ENCODE measurements at regions not wholly inside any gene's neighbourhood (a gene's known extent, or its start where the extent isn't known, plus 50 kb on each side); places are given as distances from the start of the nearest gene placed in this dataset.
A peak's percentile ranks its signal among the peaks of the same experiment; 100 is the strongest.

- no peak for DNase-seq
Observed at GRCh38 chr21:35142036-35142815, 93.1 kb upstream of the RUNX1 start.

DNA sequence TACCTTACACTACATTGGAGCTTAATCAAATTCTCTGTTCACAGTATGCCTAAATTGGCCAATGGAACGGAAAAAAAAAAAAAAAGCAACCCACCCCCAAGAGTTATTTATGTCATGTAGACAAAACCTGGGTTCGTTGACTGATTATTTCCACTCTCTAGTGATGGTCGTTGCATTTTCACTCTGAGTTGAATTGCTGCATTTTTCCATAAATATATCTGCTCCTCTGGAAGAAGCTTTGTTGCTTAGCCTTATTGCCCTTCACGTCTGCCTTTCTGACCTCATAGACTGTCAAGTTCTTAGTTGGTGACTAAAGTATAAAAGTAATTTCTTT, 90.2 kb upstream of the RUNX1 start:
- no peak for DNase-seq

- peak; percentile 59 for DNase-seq
Observed at GRCh38 chr21:35138665-35139381, 89.7 kb upstream of the RUNX1 start.

GRCh38 chr21:35136586-35137219, 87.6 kb upstream of the RUNX1 start:
- no peak for DNase-seq

DNA sequence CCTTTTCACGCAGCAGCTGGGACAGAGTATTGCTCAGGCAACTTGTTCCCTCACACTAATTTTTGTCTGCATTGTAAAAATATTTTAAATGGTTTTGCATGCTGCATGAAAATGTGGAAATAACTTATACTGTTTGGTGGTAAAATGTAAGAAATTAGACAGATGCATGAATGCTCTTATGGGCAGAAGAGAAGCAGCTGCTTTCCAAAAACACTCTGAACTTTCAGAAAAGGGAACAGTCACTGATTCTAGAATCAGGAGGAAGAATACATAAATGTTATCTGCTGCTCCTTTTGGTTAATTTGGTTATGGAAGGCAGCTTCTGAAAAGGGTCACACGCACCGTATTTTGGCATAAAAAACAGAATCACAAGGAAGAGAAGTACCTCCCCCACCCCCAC, 87.0 kb upstream of the RUNX1 start:
- no peak for DNase-seq

- no peak for DNase-seq
Observed at GRCh38 chr21:35135481-35135880, 86.4 kb upstream of the RUNX1 start.

DNA sequence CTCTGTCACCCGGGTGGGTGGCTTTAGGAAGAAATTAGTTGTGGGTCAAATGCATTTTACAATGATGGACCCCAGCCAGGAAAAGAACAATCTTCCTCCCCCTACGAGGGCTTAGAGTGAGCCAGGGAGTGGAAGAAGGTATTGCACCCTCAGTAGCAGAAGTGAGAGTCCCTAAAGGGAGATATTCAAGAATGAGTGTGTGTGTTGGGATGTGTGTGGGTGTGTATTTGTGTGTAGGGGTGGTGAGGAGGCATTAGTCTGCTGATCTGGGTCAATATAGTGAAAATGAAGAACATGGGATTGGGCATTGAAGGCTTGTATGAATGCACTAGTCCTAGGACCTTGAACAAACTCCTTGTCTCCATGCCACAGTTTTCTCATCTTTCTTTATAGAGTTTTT, 85.2 kb upstream of the RUNX1 start:
- DNase-seq: no peak

- DNase-seq: no peak
Observed at GRCh38 chr21:35128536-35128935, 79.4 kb upstream of the RUNX1 start.

DNA sequence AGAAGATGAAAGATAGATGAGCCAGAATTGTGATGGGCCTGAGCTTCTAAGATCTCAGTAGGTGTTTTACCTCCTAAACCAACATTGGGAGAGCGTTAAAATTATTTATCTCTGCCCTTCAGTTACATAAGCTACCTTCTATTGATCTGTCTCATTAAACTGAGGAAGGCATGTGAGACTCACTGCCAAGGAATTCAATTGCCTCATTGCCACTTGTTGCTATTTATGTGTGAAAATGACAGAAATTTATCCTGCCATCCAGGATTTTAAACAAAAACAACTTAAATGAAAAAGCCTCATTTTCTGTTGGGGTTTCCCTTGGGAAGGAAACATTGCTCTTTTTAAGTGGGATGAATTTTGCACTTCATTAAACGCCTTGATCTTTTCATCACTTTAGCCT, 78.7 kb upstream of the RUNX1 start:
- DNase-seq: no peak

GRCh38 chr21:35127026-35127425, 77.9 kb upstream of the RUNX1 start:
- DNase-seq: no peak

GRCh38 chr21:35120631-35121180, 71.6 kb upstream of the RUNX1 start:
- DNase-seq: no peak

DNA sequence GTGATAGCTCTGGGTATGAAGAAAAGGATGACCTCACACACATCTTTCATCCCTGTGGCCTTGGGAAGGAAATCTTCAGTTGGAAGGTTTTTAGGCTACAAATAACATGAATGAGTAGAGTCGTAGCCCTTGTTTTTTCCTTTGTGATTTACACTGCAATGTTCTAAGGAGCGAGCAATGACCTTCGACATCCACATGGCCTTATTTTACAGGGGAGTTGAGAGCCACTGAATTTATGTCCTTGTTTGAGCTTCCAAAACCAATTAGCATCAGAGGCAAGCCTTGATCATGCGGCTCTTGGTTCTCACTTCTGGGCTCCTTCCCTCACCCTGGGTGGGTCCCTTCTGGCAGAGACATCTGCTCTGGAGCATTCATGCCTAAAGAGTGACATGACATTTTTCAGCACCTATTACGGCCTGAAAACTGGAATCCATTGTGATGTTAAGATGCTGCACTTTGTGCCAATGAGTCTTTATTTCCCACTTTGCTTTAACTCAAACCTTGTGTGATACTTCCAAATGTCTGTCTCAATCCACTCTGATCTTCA, 70.5 kb upstream of the RUNX1 start:
- DNase-seq: no peak

GRCh38 chr21:35116777-35117176, 67.7 kb upstream of the RUNX1 start:
- no peak for DNase-seq

- no peak for DNase-seq
Observed at GRCh38 chr21:35113064-35113463, 64.0 kb upstream of the RUNX1 start.

GRCh38 chr21:35111321-35111930, 62.3 kb upstream of the RUNX1 start:
- DNase-seq: no peak

DNA sequence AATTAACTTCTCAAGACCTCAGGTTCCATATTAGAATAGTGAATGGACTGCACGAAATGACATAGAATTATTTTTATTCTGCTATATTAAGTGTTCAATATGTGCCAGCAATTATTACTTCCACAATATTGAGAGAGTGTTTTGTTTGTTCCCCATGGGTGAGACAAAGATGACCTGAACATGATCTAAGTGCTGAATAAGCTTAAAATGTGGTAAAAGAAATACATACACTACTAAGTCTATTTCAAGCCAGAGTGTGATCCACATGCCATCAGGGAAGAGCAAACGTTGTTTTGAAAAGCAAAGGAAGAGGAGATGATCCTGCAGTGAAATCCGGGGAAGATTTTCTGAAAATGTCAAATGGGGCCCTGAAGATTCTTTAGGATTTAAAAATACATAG, 59.8 kb upstream of the RUNX1 start:
- no peak for DNase-seq

- no peak for DNase-seq
Observed at GRCh38 chr21:35107520-35107919, 58.4 kb upstream of the RUNX1 start.

DNA sequence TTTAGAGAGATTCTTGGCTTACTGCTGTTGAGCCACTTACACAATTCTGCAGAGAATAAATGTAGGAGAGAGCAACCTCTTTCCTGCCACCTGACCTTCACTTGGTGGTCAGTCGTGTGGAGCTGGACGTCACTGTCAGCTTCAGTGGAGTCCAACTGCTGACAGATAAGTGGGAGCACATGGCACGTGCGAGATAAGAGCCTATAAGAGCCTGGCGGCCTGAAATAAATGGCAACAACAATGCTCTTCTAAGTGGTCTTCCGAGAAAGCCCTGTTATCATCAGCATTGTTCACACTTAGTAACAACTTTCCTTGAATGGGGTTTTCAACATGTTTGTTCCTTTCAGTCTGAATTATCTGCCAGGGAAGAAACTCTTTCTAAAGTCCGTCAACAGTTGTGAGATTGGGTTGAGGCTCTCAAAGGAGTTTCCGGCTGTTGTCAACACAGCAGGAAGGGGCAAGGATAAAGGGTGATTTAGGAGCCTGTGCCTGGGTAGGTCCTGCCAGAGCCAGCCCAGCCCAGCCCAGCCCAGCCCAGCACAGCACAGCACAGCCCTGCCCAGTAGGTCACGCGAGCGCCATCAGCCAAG, 57.2 kb upstream of the RUNX1 start:
- DNase-seq: no peak

DNA sequence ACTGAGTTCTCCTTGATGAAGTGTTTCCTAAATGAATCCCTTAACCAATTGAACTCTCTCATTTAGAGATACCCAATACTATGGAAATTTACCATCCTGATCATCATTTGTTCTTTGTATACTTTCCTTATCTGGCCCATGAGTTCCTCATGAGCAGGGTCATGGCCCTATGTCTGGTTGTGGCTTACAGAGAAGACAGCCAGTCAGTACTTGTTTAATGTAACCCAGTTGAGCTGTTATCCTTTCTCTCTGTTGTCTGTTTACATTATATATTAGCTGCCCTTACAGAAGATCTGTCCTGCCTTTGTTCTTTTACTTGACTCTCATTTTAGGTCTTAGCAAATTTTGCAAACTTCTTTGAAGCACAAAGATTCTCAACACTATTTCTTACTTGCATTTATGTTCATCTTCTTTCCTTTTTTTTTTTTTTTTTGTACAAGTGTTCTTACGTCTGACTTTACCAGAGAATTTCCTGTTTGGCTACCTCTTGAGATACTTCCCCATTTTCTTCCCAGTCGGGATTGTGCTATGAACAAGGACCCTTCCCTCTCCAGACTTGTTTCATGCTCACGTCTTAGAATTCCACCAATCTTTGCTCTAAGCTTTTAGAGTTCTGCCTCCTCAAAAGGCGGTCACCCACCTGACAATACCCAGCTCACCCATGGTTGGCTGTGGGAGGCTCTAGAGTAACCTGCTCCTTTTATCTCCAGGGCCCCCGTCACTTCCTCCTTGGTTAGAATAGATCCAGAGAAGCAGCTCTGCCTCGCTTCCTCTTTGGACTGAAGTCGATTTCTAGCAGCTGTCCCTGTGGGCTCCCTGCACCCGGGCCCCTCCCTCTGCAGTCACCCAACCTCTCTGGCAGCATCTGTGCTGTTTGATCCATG, 53.6 kb upstream of the RUNX1 start:
- no peak for DNase-seq

GRCh38 chr21:35100349-35100811, 51.3 kb upstream of the RUNX1 start:
- no peak for DNase-seq

DNA sequence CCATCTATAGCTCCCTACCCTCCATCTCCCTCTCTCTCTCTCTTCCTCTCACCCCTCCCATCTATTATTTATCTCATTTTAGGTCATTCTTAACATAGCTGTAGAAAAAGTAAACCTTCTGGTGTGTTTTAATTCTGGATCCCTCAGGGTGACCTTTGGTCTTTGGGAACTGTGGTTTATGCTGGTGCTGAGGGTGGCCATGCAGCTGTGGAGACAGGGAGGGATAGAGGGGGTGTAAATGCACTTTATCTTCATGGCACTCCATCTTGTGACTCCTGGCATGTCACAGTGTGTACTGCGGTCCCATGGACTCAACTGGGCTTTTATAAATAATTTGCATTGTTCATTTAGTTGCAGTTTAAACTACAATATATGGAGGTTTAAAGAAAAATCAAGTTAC, 50.2 kb upstream of the RUNX1 start:
- DNase-seq: no peak

Data from kidney glomerular epithelial cell (primary cell).